IPS-20b (cell line): ENCODE measurements at regions not wholly inside any gene's neighbourhood (a gene's known extent, or its start where the extent isn't known, plus 50 kb on each side); places are given as distances from the start of the nearest gene placed in this dataset.
"Not testable (repeated sequence)": the region's sequence is repeated elsewhere in the genome, so short reads cannot be mapped to it uniquely, and the experiment has no call there.

Experiments used
- H3K27ac ChIP-seq: one replicate; pipeline ENCODE4 v1.5.1; 2013; ENCODE audit warnings: low read length
- H3K27me3 ChIP-seq: 2 replicates; pipeline ENCODE4 v1.6.1; 2013; ENCODE audit warnings: mild to moderate bottlenecking, low read length, inconsistent platforms; ENCODE audit not compliant: insufficient read depth
- H3K36me3 ChIP-seq: 2 replicates; pipeline ENCODE4 v1.6.1; 2013; ENCODE audit warnings: low read depth, mild to moderate bottlenecking, inconsistent platforms, low read length, moderate library complexity; ENCODE audit not compliant: insufficient read depth
- H3K4me1 ChIP-seq: 2 replicates; pipeline ENCODE4 v1.6.1; 2013; ENCODE audit warnings: mild to moderate bottlenecking, control low read depth, inconsistent platforms, low read length, moderate library complexity; ENCODE audit not compliant: insufficient read depth
- H3K4me3 ChIP-seq: 2 replicates; pipeline ENCODE4 v1.5.1; 2013; ENCODE audit warnings: mild to moderate bottlenecking, low read length, inconsistent platforms
- H3K9ac ChIP-seq: 2 replicates; pipeline ENCODE4 v1.6.1; 2013; ENCODE audit warnings: low read depth, mild to moderate bottlenecking, inconsistent platforms, low read length, moderate library complexity
- H3K9me3 ChIP-seq: 2 replicates; pipeline ENCODE4 v1.6.1; 2013; ENCODE audit warnings: mild to moderate bottlenecking, low read depth, low read length, inconsistent platforms; ENCODE audit not compliant: insufficient read depth

DNA sequence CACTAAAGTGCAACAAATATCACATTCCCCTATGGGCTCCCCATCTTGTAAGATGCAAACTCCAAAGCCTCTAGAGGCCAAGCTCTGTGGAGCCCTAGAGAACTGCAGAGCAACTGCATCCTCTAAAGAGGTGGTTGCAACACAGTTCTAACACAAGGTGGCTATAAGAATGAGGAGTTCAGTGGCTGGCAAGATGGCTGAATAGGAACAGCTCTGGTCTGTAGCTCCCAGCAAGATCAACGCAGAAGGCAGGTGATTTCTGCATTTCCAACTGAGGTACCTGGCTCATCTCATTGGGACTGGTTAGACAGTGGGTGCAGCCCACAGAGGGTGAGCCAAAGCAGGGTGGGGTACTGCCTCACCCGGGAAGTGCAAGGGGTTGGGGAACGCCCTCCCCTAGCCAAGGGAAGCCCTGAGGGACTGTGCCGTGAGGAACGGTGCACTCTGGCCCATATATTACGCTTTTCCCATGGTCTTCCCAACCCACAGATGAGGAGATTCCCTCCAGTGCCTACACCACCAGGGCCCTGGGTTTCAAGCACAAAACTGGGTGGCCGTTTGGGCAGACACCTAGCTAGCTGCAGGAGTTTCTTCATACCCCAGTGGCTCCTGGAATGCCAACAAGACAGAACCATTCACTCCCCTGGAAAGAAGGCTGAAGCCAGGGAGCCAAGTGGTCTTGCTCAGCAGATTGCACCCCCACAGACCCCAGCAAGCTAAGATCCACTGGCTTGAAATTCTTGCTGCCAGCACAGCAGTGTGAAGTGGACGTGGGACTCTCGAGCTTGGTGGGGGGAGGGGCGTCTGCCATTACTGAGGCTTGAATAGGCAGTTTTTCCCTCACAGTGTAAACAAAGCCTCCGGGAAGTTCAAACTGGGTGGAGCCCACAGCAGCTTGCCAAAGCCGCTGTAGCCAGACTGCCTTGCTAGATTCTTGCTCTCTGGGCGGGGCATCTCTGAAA lies 188.6 kb upstream of the EGLN3 start:
- H3K27ac ChIP-seq, H3K9ac ChIP-seq: not testable (repeated sequence)

DNA sequence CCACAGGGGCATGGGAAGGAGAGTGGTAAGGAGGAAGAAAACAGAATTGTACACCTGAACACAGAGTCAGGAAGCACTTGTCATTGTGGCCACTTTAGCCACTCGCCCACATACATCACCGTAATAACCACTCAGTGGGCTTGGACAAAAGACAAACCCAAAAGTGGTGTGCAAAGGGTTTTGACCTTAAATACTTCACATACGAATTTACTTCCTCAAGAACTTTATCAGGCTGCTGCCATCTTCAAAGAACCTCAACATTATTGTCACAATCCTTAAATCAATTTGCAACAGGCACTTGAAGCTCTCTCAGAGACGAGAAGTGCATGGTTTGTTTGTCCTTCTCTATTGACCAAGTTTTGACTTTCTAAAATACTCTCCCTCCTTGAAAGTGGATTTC lies 187.3 kb upstream of the EGLN3 start:
- no peaks in the 10 kb centered on the region for H3K9me3 ChIP-seq
- no peak overlapping the region for H3K4me3 ChIP-seq
- no peak overlapping the region for H3K9ac ChIP-seq
- H3K27ac ChIP-seq, result no peak overlapping the region
- H3K27me3 ChIP-seq, result no peaks in the 10 kb centered on the region
- H3K4me1 ChIP-seq, result no peaks in the 10 kb centered on the region
- no peaks in the 10 kb centered on the region for H3K36me3 ChIP-seq

More for the DNA sequence above, 188.6 kb upstream of the EGLN3 start:
- H3K4me3 ChIP-seq, H3K9me3 ChIP-seq, H3K36me3 ChIP-seq, H3K27me3 ChIP-seq, H3K4me1 ChIP-seq: not testable (repeated sequence)

DNA sequence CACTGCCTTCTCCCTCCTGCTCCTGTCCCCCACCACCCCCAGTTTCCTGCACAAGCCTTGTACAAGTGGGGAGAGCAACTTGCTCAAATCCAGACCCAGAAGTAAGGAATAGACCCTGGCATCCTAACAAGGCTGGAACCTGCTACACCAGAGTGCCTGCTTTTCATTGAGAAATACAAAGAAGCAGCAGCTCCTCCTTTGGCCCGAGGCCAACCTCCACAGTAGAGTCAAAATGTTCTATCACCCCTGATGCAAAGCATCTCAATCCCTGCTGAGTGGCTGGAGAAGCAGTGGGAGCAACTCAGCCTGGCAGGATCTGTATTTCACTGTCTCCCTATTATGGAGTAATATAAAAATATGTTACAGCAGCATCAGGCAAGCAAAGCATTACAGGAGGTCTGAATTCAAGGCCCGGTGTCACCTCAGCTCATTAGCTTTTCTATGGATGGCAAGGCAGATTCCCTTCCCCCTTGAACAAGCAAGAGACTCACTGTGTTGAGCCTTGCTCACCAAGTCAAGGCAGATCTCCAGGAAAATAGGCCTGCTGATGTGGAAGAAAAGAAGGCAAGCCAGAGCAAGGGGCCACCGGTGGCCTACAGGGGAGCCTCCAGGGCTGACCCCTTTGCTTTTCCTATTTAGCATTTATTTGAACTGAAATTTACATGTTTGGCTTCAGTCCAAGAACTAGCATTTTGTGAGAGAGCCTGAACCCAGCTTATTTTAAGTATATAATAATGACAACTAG lies 186.3 kb upstream of the EGLN3 start:
- H3K9ac ChIP-seq, result no peak overlapping the region
- no peak overlapping the region for H3K27ac ChIP-seq
- no peak overlapping the region for H3K4me3 ChIP-seq
- H3K4me1 ChIP-seq, result no peaks in the 10 kb centered on the region
- no peaks in the 10 kb centered on the region for H3K36me3 ChIP-seq
- no peaks in the 10 kb centered on the region for H3K27me3 ChIP-seq
- H3K9me3 ChIP-seq, result no peaks in the 10 kb centered on the region

DNA sequence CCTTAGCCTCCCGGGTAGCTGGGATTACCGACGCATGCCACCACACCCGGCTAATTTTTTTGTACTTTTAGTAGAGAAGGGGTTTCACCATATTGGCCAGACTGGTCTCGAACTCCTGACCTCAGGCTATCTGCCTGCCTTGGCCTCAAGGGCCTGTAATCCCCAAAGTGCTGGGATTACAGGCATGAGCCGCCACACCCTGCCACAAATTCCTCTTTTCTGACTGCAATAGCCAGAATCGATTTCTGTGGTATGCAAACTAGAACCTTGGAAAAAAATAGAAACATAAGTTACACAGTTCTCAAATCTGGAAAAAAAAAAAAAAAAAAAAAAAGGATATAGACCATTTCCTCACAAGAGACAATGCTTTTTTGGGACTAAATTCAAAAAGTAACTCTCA lies 184.6 kb upstream of the EGLN3 start:
- no peaks in the 10 kb centered on the region for H3K27me3 ChIP-seq
- no peak overlapping the region for H3K9ac ChIP-seq
- no peak overlapping the region for H3K4me3 ChIP-seq
- H3K27ac ChIP-seq, result no peak overlapping the region
- H3K36me3 ChIP-seq, result no peaks in the 10 kb centered on the region
- H3K9me3 ChIP-seq, result no peaks in the 10 kb centered on the region
- no peaks in the 10 kb centered on the region for H3K4me1 ChIP-seq

DNA sequence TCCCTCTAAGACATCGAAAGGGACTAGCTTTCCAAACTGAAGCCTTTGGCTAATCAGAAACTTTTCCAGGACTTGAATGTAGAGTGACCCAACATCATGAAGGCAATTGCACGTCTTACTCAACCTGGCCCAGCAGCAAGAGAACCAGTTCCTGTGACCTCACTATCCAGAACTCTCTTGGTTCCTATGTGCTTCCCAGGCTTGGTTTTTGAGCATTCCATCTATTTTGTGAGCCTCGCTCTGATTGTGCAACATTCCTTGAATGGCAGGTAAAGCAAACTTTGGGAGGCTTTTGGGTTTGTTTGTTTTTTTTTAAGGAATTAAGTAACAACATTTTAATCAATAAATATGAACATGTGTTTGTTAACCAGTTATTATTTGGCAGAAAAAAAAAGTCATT lies 183.6 kb upstream of the EGLN3 start:
- H3K36me3 ChIP-seq, result no peaks in the 10 kb centered on the region
- H3K27ac ChIP-seq, result no peak overlapping the region
- no peaks in the 10 kb centered on the region for H3K27me3 ChIP-seq

DNA sequence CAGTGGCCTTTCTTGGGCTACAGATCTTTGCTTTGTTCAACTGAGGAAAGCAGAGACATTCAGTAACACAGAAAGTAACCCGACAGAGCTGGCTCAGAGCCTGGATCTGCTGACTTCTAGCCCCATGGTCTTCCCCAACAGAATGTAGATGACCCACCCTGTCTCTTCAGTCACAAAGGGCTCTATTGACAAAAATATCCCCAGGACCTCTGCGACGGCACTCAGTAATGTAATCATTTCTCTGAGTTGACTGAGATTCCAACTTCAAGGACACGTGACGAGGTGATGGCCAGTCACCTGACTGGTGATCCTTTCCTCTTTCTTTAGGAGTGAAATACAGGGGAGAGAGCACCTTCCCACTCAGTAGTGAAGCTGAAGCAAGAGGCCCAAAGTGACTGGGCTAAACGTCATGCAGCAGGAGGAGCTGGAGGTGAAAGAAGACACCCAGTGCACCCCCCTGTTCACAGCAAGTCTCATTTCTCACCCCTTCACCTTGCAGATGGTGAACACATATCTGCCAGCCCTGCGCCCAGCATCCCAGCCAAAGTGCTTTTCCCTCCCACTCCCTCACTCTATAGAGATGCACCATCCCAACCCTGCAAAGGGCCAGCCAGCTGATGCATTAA lies 179.2 kb upstream of the EGLN3 start:
- Histone ChIP-seq H3K4me1 (no peaks in the 10 kb centered on the region), H3K9ac (no peak overlapping the region), H3K27ac (no peak overlapping the region), H3K36me3 (no peaks in the 10 kb centered on the region), H3K27me3 (no peaks in the 10 kb centered on the region), H3K4me3 (no peak overlapping the region), H3K9me3 (no peaks in the 10 kb centered on the region)

More for the DNA sequence above, 183.6 kb upstream of the EGLN3 start:
- H3K9ac ChIP-seq, result no peak overlapping the region
- H3K4me1 ChIP-seq, result no peaks in the 10 kb centered on the region
- no peaks in the 10 kb centered on the region for H3K9me3 ChIP-seq
- no peak overlapping the region for H3K4me3 ChIP-seq

DNA sequence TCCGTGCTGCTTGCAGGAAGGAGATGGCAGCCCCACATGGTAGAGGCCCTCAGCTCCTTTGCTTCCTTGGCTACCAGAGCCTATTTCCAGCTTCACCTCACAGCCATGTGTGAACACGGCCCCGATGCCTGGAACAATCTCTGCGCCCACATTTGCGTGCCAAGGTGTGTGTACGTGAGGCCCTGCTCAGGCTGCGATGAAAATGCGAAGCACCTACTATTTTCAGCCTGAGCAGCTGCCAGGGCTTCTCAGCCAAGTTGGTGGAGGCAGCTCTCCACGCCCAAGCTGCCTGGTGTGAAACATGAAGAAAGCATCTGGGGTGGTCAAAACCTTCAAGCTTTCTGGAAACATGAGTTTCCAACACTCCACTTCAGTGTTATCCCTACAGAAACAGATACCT lies 177.8 kb upstream of the EGLN3 start:
- no peaks in the 10 kb centered on the region for H3K27me3 ChIP-seq
- no peak overlapping the region for H3K27ac ChIP-seq
- H3K9ac ChIP-seq, result no peak overlapping the region
- H3K36me3 ChIP-seq, result no peaks in the 10 kb centered on the region
- no peaks in the 10 kb centered on the region for H3K4me1 ChIP-seq
- H3K4me3 ChIP-seq, result no peak overlapping the region
- no peaks in the 10 kb centered on the region for H3K9me3 ChIP-seq

DNA sequence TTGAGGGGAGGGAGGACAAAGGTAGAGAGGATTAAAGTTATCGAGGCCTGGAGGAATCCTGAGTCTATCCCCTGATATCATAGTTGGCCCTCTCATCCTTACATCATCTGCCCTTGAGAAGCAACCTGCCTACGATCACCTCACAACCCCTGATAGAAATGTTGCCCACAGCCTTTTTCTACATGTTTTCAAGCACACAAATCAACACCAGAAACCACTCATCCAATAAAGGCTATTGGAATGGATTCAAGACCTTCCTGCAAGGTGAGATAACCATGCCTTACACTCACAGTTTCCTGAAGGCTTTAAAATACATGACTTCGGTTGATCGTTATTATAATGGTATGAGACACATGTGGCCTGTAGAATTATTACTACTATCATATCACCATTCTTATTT lies 175.7 kb upstream of the EGLN3 start:
- Histone ChIP-seq H3K36me3 (no peaks in the 10 kb centered on the region), H3K27me3 (no peaks in the 10 kb centered on the region), H3K4me1 (0 out of 2 replicates have a peak, but pooled peaks cover 2% of the 10 kb centered on the region), H3K4me3 (no peak overlapping the region), H3K9ac (no peak overlapping the region), H3K9me3 (no peaks in the 10 kb centered on the region), H3K27ac (no peak overlapping the region)

DNA sequence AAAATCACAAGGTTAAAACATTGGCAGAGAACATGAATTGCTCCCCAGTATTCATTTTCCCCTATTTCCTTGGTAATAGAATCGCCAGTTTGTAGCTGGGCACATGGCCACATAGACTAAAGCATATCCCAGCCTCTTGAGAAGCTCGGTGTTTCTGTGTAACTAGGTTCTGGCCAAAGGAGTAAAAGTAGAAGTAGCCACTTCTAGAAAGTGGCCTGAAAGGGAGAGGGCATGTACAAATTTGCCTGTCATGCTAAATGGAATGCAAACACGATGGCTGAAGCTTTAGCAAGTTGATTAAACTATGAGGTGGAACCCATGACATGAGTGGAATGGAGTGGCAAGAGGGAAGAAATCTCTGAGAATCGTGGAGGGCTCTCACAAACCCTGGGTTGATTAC lies 173.7 kb upstream of the EGLN3 start:
- 0 out of 2 replicates have a peak, but pooled peaks cover 2% of the 10 kb centered on the region for H3K4me1 ChIP-seq
- H3K27me3 ChIP-seq, result no peaks in the 10 kb centered on the region
- H3K9me3 ChIP-seq, result no peaks in the 10 kb centered on the region
- no peak overlapping the region for H3K27ac ChIP-seq
- no peaks in the 10 kb centered on the region for H3K36me3 ChIP-seq
- no peak overlapping the region for H3K9ac ChIP-seq
- no peak overlapping the region for H3K4me3 ChIP-seq

DNA sequence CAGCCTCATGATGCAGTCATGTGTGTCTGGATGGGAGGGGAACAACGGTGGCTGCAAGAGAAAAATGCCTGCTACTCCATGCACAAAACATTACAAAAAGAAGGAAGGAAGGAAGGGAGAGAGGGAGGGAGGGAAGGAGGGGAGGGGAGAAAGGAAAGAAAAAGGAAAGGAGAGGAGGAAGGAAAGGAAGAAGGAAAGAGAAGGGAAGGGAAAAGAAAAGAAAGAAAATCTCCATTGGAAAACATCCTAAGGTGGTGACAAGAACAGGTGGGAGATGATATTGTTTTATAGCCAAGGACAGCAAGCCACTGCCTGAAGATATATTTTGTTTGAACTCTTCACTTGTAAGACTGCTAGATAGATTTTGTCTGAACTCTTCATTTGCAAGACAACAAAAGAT lies 171.8 kb upstream of the EGLN3 start:
- Histone ChIP-seq H3K27ac (no peak overlapping the region), H3K9ac (no peak overlapping the region), H3K4me3 (no peak overlapping the region), H3K9me3 (no peaks in the 10 kb centered on the region), H3K36me3 (no peaks in the 10 kb centered on the region), H3K27me3 (no peaks in the 10 kb centered on the region), H3K4me1 (0 out of 2 replicates have a peak, but pooled peaks cover 2% of the 10 kb centered on the region)

DNA sequence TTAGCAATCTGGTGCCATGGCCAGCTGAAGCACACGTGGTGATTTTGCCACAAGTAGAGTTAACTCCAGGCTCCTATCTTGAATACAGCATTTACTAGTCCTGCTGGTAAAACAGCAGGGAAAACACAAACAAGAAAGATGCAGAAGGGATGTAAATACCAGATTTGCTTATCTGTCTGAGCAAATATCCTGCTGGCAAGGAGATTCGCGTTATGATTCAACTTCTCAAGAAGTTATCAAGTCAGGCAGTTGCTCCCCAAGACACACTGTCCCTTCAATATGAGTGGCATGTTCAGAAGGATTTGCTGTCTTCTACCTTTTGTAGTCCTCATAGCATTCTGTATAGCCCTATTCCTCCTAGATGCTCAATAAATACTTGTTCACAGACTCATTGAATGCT lies 171.2 kb upstream of the EGLN3 start:
- Histone ChIP-seq H3K27ac (no peak overlapping the region), H3K9me3 (no peaks in the 10 kb centered on the region), H3K4me3 (no peak overlapping the region), H3K36me3 (no peaks in the 10 kb centered on the region), H3K4me1 (0 out of 2 replicates have a peak, but pooled peaks cover 2% of the 10 kb centered on the region), H3K27me3 (no peaks in the 10 kb centered on the region), H3K9ac (no peak overlapping the region)
